ENCODE measurements at regions not wholly inside any gene's neighbourhood (a gene's known extent, or its start where the extent isn't known, plus 50 kb on each side); places are given as distances from the start of the nearest gene placed in this dataset.
"Not testable (repeated sequence)": the region's sequence is repeated elsewhere in the genome, so short reads cannot be mapped to it uniquely, and the experiment has no call there.

- CTCF ChIA-PET, result interaction anchor here (0.7 to 1.3 kb wide), 2 partner anchors 8 to 100 kb away, joined by 3 read pairs; no protein-coding TSS in a partner anchor
- WGBS (ENCODE audit: low lambda C conversion rate), result 71% methylated on average over 3 of the region's 3 CpGs
- Histone ChIP-seq H3K9me2 (no peaks in the 10 kb centered on the region), H3K9ac (no peak overlapping the region), H4K20me1 (ENCODE audit: insufficient read depth) (no peaks in the 10 kb centered on the region), H3K9me3 (no peaks in the 10 kb centered on the region), H2AFZ (ENCODE audit: low read depth) (no peak overlapping the region), H3K4me2 (no peak overlapping the region), H3K4me1 (ENCODE audit: control insufficient read depth in 1 of 2, insufficient read depth in 2 of 2, low read depth in 1 of 2, low read length in 1 of 2) (peaks cover 0 to 3% of the 10 kb centered on the region in 2 experiments; a peak in 1 of 4 replicates), H3K27me3 (ENCODE audit: insufficient read depth) (no peaks in the 10 kb centered on the region), H3K79me2 (ENCODE audit: insufficient read depth) (no peaks in the 10 kb centered on the region), H3K27ac (ENCODE audit: low read depth in 2 of 2, low read length in 1 of 2) (no peak overlapping the region), H3K36me3 (replicated peaks in 1 of 2; ENCODE audit: control insufficient read depth in 1 of 2, insufficient read depth in 2 of 2, low read length in 1 of 2) (no peaks in the 10 kb centered on the region), H3K4me3 (ENCODE audit: low read depth in 2 of 2, low read length in 1 of 2) (no peak overlapping the region), H3F3A (replicated peaks; ENCODE audit: insufficient read depth) (no peaks in the 10 kb centered on the region)
- TF ChIP-seq JUND (IDR thresholded peaks at IDR 0.05) (no peak), FOXJ3 (CRISPR knock-in tag; IDR thresholded peaks at IDR 0.05) (no peak), CTCF (IDR thresholded peaks at IDR 0.05) (no peak), IRF3 (IDR thresholded peaks at IDR 0.05; ENCODE audit: low read depth, low read length) (no peak), SMC3 (IDR thresholded peaks at IDR 0.05; ENCODE audit: low read depth, low read length) (no peak), RFX5 (IDR thresholded peaks at IDR 0.05; ENCODE audit: low read length) (no peak), MXI1 (IDR thresholded peaks at IDR 0.05; ENCODE audit: low read depth, low read length) (no peak), TCF12 (IDR thresholded peaks at IDR 0.05) (no peak)
- no peak for DNase-seq
- POLR2A ChIA-PET, result no interaction called here
Observed at GRCh38 chr4:158970812-158971211, 132.1 kb upstream of the RAPGEF2 start.

GRCh38 chr4:158974438-158974837 is 128.4 kb upstream of the RAPGEF2 start:
- H3K9ac ChIP-seq; H3K4me2 ChIP-seq; H3K4me3 ChIP-seq (ENCODE audit: low read depth in 2 of 2, low read length in 1 of 2); H3K79me2 ChIP-seq (ENCODE audit: insufficient read depth); DNase-seq; H3K9me3 ChIP-seq; H3K36me3 ChIP-seq (replicated peaks in 1 of 2; ENCODE audit: control insufficient read depth in 1 of 2, insufficient read depth in 2 of 2, low read length in 1 of 2); CTCF ChIA-PET; H2AFZ ChIP-seq (ENCODE audit: low read depth); H3F3A ChIP-seq (replicated peaks; ENCODE audit: insufficient read depth); H3K27me3 ChIP-seq (ENCODE audit: insufficient read depth); POLR2A ChIA-PET; H3K4me1 ChIP-seq (ENCODE audit: control insufficient read depth in 1 of 2, insufficient read depth in 2 of 2, low read depth in 1 of 2, low read length in 1 of 2); H3K27ac ChIP-seq (ENCODE audit: low read depth in 2 of 2, low read length in 1 of 2); H4K20me1 ChIP-seq (ENCODE audit: insufficient read depth); H3K9me2 ChIP-seq: not testable (repeated sequence)
- WGBS (ENCODE audit: low lambda C conversion rate), result 92% methylated on average over 2 of the region's 2 CpGs

- POLR2A ChIA-PET; H3K9me2 ChIP-seq; CTCF ChIA-PET; DNase-seq; H3K4me3 ChIP-seq (ENCODE audit: low read depth in 2 of 2, low read length in 1 of 2); H3K4me2 ChIP-seq; H3K36me3 ChIP-seq (replicated peaks in 1 of 2; ENCODE audit: control insufficient read depth in 1 of 2, insufficient read depth in 2 of 2, low read length in 1 of 2); H2AFZ ChIP-seq (ENCODE audit: low read depth); H3K79me2 ChIP-seq (ENCODE audit: insufficient read depth); H4K20me1 ChIP-seq (ENCODE audit: insufficient read depth); H3K27ac ChIP-seq (ENCODE audit: low read depth in 2 of 2, low read length in 1 of 2); H3K9me3 ChIP-seq; H3F3A ChIP-seq (replicated peaks; ENCODE audit: insufficient read depth); H3K4me1 ChIP-seq (ENCODE audit: control insufficient read depth in 1 of 2, insufficient read depth in 2 of 2, low read depth in 1 of 2, low read length in 1 of 2); H3K27me3 ChIP-seq (ENCODE audit: insufficient read depth); H3K9ac ChIP-seq: not testable (repeated sequence)
- 86% methylated on average over 5 of the region's 5 CpGs for WGBS (ENCODE audit: low lambda C conversion rate)
Observed at GRCh38 chr4:158980711-158981110, 122.2 kb upstream of the RAPGEF2 start.

Measured in SK-N-SH (cell line).